Fibroblast of skin of back (primary cell): ENCODE measurements at regions not wholly inside any gene's neighbourhood (a gene's known extent, or its start where the extent isn't known, plus 50 kb on each side); places are given as distances from the start of the nearest gene placed in this dataset.
A peak's percentile ranks its signal among the peaks of the same experiment; 100 is the strongest.

Experiments used
- DNase-seq: peaks from one replicate; pipeline ENCODE4 v3.0.0-alpha.2; 2013

DNA sequence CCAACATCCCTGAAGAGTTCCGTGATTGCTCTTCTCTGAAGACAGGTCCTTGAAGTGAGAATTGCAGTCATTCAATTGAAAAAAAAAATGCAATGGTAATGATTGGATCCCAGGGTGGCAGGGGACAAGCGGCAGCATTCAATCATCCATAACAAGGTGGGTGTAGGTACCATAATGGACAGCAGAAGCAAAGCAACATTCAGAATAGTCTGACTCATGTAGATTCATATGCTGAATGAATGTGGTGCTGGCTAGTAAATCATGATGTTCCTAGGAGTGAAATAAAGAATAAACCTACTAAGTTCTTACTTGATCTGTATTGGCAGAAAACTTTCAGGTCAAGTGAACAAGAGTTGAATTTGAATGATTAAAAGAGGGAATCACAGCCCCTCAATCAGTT lies 319.6 kb downstream of the GPATCH2 start:
- DNase-seq, result no peak

DNA sequence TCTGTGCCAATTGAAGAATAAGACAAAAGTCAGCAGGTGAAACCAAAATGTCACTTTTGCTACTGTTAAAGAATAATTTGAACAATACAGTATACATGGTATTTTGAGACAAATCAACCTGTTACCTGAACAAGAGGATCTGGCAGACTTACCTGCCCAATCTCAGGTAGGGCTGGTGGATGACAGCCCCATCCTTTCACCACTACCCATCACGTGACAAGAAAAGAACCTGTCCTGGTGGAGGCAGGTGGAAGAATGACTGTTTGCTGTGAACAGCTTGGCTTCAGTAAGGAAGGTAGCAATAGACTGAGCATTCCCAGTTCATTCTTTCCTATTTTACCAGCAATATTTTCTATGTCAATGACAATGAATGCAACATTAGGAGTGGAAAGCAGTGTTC lies 349.6 kb downstream of the GPATCH2 start:
- no peak for DNase-seq

DNA sequence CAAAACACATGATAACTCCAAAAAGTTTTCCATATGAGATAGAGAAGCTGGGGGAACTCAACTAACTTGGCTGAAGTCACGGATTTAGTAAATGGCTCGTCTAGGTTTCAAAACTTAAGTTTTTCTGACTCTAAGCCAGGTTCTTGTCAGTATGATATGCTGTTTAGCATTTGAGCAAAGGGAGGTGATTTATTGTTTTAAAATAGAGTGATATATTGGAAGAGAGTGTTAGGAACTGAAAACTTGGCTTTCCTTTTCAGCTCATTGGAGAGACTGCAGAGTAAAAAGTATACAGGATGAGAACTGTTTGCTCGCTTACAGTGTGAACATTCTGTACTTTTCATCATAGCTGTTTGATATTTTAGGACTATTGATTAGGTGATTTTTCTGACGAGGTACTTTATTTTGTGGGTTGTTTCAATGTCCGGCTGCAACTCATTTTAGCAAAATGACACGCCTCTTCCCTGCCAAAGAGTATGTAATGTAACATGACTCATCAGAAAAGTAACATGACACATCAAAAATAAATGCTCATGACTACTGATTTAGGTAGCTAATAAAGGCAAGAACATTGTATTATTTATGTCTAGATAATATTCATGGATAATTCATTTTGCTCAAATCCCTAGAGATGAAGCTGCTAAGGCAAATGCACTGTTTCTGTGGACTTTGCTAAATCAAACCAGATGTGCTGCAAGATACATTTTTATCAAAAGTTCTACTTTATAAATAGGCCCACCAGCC lies 355.1 kb downstream of the GPATCH2 start:
- peak; percentile 87 for DNase-seq

DNA sequence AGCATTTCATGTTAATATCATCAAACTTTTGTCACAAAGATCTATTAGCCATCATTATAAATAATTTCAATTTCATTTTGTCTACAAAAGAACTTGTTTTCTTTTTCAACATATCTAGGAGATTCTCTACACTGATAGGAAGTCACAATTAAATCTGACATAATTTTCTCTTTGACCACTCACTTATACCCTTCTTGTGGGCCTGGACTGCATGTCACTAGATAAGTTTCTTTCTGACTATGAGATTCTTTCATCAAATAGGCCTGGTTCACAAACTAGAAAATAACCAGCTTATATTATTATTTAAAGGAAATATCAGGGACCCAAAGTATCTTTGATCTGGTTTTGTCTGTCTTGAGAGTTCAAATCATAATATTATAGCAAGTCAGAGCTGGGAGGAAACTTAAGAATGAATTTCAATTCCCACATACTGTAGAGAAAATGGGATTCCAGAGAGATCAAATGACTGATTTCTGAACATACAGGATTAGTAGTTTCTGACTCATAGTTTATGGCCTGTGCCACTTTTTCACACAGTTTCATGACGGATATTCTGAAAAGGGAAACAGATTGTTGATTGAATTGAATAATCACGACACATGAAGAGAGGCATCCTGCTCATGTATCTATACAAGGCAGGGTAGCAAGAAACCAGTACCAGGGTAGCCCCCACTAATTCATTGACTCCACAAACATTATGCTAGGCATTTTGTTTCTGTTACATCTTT lies 355.8 kb downstream of the GPATCH2 start:
- DNase-seq, result peak; percentile 83

DNA sequence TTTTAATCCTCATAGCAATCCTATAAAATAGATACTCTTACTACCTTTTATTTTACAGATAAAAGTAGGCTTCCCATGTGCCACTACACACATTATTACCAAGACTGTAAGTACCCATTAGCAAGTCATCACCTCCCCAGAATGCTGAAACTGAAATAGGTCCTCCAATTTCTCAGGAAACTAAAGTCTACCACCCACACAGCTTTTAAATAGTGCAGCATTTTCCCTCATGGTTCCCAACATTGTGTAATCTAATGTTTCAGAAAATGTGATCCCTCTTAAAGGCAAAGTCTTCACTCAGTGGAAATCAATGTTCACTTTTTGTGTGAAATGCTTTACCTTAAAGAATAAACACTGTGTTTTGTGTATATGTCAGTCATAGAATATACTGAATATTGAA lies 356.5 kb downstream of the GPATCH2 start:
- DNase-seq, result no peak

DNA sequence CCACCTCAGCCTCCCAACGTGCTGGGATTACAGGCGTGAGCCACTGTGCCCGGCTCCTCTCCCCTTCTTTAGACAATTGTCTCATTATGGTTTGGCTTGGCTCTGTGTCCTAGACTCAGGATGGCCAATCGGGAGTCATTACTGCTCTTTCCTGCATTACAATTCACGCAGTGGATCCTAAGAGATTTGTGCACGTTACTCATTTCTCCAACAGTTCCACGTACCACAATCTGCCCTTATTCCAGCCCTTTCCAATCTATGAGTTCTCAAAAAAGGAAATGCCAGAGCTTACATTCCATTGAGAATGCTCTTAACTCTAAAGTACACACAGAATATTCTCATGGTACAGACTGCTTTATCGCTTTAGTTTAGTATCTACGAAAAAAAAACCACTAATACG lies 357.0 kb downstream of the GPATCH2 start:
- DNase-seq, result peak; percentile 80

DNA sequence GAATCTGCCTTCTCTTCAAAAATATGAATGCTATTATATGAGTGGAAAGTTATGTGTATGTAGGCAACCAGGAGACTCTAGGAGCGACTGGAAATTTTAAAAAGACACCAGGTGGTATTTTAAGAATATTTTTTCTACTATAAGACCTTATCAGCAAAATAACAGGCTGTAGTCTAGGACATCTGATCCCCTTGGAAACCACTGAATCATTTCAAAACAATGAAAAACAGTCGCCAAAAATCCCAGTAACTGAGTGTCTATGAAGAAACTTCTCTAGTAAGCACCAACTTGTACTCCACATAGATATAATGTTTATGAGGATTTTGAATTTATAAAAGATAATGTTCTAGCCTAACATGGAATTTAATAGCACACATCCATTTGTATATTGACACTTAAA lies 358.5 kb downstream of the GPATCH2 start:
- peak; percentile 71 for DNase-seq

DNA sequence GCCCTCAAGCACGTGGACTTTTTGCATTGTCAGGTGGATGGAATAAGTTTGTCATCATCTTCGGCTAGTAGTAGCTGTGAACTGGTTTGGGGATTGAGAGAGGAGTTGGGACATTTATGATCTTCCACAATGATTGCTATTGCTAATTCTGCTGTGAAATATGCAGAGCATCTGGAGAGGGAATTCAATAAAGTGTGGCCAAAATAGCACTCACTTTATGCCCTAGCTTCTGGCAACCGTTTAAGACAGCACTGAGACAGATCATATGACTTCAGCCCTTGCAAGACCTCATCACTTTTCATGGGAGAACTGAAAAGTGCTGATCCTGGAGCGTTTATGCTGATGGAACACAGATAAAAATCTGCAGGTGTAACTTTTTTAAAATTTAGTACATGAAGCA lies 360.8 kb downstream of the GPATCH2 start:
- no peak for DNase-seq

DNA sequence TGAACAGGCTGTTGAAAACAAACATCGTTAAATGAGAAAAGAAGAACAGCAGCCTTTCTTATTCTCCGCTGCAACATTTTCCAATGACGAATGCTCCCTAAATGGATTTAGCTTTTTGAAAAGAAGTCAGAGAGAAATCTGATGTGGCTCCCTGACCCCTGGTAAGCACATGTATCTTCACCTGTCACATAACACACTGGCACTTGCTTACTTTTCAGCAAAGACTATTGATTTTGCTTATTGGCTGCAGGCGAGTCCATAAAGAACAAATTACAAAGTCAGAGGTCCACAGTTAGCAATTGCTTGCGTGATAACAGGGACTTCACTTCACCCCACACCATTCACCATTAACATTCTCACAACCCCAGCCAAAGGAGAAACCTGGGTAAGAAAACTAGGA lies 362.8 kb downstream of the GPATCH2 start:
- DNase-seq, result no peak

DNA sequence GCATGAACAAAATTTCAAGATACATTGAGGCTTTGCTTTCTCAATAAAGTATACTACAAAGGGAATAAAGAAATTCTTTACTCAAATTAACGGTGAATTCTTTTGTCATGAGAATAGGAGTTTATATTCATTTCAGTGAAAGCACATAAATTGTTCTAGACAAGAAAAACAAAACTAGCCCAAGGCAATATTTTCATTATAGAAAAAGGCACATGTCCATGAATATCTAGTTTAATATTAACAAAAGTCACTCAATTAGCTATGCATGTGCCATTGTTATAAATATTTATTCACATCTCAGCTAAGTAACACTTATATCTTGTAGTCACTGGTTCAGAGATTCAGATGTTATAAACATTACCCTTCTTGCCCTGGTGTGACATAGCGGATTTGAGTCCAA lies 369.3 kb downstream of the GPATCH2 start:
- no peak for DNase-seq

DNA sequence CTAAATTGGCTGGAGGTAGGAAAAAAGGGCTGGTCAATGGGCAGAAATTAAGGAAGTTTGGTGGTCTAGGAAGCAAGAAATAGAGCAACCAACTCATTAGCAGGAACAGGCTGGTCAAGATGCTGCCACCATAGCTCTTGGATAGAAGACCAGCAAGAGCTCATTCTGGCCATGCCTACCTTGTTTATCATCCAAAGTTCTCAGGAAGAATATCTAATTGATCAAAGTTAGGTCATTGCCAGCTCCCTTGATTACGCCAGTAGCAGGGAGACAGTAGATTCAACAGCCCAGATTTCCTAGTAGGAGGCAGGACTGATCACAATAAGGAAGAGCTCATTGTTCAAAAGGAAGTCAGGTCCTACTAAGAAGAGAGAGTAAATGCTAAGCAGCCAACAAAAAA lies 370.2 kb downstream of the GPATCH2 start:
- no peak for DNase-seq

DNA sequence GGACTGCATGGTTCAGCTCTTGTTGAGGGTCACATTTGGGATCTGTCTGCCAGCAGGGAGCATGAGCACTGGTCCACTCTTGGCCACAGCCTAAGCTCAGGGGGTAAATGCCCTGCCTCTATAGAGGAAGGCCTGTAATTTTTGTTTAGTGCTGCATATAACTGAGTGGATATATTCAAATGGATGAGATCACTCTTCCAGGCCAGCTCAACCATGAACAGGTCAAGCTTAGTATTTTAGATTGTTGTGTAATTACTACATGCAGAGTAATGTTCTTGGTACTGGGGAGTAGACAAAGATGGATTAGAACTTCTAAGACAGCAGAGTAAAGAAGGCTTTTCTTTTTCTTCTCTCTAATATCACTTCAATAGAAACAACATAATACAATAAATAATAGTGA lies 376.9 kb downstream of the GPATCH2 start:
- DNase-seq, result no peak

DNA sequence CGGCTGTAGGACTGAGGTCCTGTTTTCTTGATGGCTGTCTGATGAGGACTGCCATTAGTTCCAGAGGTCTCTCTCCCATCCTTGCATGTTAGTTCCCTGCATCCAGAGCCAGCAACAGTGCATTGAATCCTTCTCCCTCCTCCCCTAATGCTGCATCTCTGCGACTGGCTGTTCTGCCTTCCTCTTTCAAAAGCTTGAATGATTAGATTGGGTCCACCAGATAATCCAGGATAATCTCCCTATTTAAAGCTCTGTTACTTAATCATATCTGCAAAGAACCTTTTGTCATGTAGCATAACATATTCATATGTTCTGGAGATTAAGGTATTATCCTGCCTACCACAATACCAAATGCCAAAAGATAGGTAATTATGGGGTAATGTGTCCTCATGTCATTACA lies 377.5 kb downstream of the GPATCH2 start:
- no peak for DNase-seq

DNA sequence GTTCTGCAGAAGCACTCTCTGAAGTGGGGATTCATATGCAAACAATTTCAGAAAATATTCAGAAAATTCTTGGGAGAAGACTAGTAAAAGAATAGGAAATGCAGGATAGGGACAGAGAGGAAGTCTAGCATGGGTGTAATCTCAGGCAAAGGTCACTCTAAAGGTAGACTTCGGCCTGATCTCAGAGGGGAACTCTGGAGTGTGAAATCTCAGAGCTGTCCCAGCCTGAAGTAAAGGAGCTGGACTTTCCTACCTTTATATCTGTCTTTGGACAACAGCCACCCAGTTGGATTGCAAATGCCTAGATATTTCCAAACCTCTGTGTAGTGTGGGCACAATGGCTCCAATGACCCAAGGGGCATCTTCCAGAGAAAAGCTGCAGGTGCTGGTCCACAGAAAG lies 379.8 kb downstream of the GPATCH2 start:
- no peak for DNase-seq

DNA sequence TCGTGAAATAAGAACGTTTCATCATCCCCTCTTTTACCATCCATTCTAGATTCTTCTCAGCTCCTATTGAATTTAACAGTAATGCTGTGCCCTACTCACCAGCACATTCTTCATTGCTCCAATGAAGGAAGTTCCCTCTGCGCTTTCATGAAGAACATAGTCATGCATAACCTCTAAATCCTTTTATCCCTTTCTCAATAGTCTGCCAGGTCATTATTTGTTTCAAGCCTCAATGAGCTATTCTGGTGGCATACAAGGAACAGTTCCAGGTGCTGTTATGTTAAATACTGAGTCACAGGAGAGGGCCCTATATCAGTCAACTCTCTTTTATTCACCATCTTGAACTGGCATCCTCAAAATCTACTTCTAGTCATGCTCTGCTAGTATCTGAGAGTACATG lies 381.0 kb downstream of the GPATCH2 start:
- DNase-seq, result no peak

DNA sequence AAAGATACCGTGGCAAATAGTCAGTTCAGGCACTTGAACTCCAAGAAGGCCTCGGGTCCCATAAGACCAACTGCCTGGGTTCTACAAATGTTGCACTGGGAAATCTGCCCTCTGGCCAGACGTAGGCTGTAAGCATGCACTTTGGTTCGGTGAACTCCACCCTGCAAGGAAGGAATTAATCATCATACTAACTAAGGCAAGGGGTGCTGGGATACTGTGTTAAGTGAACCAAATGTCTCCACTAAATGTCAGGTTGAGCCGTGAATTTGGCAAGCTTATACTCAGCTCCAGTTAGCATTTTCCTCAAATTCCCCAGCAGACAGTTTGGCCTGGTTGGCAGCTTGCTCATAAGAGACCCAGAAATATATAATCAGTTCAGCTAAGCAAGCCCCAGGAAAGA lies 385.9 kb downstream of the GPATCH2 start:
- DNase-seq, result no peak

DNA sequence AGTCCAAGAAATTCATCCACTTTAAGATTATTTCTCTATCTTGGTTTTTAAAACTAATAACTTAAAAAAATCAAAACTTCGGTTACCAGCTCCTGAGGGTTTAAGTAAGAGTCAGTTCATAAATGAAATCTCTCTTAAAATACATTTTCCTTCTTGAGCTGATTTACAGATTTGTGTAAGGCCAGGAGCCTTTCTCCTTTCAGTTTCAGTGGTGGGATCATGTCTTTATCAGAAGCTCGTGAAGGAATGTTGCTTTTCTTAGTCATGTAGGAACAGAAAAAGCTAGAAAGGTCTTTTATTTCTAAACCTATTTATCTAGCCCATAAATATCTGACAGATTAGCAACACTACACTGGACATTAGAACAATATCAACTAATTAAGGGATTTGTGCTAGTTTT lies 390.2 kb downstream of the GPATCH2 start:
- no peak for DNase-seq

DNA sequence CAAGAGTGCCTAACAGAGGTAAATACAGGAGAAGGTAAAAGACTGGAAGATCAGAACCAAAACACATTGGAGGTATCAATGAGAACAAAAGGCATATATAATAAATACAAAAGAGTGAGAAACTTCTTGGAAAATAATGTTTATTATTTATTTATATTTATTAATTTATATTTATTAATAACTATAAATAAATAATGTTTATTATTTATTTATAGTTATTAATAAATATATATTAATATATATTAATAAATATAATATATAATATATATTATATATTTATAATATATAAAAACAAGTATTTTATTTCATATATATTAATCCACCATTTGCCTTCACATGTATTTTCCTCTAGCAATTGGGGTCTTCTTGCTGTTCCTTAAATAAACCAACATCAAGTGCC lies 391.9 kb downstream of the GPATCH2 start:
- no peak for DNase-seq

DNA sequence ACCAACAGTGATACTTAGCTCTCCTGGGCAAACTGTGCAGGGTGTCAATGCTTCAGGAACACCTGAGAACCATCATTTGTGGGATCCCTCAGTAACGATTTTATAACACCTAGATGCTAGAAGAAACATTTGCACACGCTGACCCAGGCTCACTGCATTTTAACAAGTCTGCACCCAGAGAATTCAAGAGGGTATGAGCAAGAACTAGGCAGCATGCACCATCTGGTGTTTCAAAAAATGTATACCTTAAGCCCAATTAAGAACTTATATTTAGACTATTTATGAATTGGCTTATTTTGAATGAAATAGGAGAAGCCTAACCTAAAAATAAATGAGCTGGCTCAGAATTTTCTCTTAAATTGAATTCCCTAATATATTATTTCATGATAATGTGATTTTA lies 400.5 kb downstream of the GPATCH2 start:
- no peak for DNase-seq

DNA sequence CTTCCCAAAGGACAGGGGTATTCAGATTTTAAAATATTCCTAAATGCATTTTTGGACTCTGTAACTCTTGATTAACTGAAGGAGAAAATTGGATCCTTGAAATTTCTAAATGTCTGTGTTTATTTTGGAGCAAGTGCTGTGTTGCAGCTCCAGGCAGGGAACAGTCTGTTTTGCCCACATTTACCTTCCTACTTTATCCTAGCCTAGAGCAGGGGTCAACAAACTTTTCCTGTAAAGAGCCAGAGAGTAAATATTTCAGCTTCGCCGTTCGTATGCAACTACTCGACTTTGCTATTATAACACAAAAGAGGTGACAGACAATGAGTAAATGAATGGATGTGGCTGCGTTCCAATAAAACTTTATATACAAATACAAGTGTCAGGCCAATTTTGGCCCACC lies 402.2 kb downstream of the GPATCH2 start:
- DNase-seq, result no peak

DNA sequence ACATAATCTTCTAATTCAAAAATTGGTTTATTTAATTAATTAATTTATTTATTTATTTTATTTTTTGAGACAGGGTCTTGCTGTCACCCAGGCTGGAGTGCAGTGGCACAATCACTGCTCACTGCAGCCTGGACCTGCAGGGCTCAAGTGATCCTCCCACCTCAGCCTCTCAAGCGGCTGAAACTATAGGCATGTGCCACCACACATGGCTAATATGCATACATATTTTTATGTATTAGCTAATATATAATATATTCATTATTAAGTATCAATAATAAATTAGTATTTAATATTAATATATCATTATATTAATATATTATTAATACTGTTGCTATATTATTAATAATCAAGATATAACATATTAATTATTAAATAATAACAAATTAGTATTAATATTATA lies 406.7 kb downstream of the GPATCH2 start:
- DNase-seq, result no peak

DNA sequence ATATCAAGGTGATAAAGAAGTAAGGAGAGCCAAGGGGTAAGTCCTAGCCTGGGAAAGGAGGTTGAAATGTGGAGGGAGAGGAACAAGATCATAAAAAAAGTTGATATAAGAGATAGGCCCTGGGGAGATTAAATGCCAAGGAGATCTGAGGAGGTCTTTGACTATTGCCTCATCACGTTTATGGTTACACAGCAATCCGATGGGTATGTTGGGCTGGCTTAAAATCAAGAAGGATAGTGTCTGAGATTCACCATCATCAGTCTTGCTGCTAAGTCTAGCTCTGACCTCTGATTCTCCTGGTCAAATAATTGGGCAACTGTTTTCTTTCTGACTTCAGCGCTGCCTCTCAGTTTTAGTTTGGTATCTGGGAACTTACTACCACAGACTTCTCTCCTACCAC lies 416.3 kb downstream of the GPATCH2 start:
- DNase-seq, result no peak

DNA sequence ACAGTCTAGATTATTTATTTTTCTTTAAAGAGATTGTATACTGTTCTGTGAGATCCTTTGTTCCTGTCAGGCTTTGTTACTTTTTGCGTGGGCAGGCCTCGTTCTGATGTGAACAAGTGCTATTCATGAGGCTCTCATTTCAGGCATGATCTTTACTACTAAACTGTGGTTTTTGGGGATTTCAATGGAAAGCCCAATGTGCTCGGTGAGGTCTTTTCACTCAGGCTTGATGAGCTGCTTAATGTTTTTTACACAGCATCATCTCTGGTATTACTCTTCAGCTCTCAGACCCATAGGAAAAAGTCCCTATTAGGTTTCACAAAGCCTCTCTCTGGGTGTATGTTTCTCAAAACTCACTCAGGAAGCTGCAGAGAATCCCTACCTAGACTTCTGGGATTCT lies 419.4 kb downstream of the GPATCH2 start:
- DNase-seq, result no peak

DNA sequence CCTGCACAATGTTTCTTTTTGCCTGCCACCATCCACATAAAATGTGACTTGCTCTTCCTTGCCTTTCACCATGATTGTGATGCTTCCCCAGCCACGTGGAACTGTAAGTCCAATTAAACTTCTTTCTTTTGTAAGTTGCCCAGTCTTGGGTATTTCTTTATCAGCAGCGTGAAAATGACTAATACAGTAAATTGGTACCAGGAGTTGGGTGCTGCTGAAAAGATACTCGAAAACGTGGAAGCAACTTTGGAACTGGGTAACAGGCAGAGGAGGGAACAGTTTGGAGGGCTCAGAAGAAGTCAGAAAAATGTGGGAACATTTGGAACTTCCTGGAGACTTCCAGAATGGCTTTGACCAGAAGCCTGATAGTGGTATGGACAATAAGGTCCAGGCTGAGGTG lies 425.3 kb downstream of the GPATCH2 start:
- DNase-seq, result no peak

DNA sequence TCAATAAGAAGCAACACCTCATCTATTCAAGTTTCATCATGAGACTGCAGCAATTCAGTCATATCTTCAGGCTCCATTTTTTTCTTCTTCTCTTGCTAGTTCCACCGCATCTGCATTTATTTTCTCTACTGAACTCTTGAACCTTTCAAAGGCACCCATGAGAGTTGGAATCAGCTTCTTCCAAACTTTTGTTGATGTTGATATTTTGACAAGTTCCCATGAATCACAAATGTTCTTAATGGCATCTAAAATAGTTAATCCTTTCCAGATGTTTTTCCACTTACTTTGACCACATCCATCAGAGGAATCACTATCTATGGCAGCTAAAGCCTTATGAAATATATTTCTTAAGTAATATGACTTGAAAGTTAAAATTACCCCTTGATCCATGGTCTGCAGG lies 434.3 kb downstream of the GPATCH2 start:
- DNase-seq, result no peak
